Heart right ventricle (tissue), 16 donors: ENCODE measurements at regions not wholly inside any gene's neighbourhood (a gene's known extent, or its start where the extent isn't known, plus 50 kb on each side); places are given as distances from the start of the nearest gene placed in this dataset.
A peak's percentile ranks its signal among the peaks of the same experiment; 100 is the strongest.
"Not testable (repeated sequence)": the region's sequence is repeated elsewhere in the genome, so short reads cannot be mapped to it uniquely, and the experiment has no call there.

Experiments used
- ATAC-seq, 8 donors: fragments of 200-7000 bp; cut with Tn5 transposase; one replicate each; pipeline ENCODE4 v1.9.1; 2020; ENCODE audit warnings: mild to moderate bottlenecking in 8 of 8, moderate library complexity in 8 of 8, moderate number of reproducible peaks in 1 of 8
- DNase-seq, 2 donors: peaks; one replicate each; pipeline ENCODE4 v3.0.0-alpha.2; 2020
- H3K27ac ChIP-seq, 10 donors: fragments of 200-600 bp; sonication (generic) in 2 of 10; one replicate each; pipeline versions ENCODE4 v1.5.0 to v1.8.0; 2020 to 2022; ENCODE audit warnings: mild to moderate bottlenecking in 3 of 10
- H3K27me3 ChIP-seq, 7 donors: fragments of 200-600 bp; one replicate each; pipeline ENCODE4 v1.8.0; 2021 to 2022; ENCODE audit warnings: mild to moderate bottlenecking in 2 of 7
- H3K36me3 ChIP-seq, 9 donors: fragments of 200-600 bp; sonication (generic) in 1 of 9; one replicate each; pipeline versions ENCODE4 v1.5.0 to v1.8.0; 2020 to 2022; ENCODE audit warnings: mild to moderate bottlenecking in 2 of 9
- H3K4me1 ChIP-seq, 9 donors: fragments of 200-600 bp; sonication (generic) in 1 of 9; one replicate each; pipeline versions ENCODE4 v1.5.0 to v1.8.0; 2020 to 2022; ENCODE audit warnings: mild to moderate bottlenecking in 4 of 9
- H3K4me3 ChIP-seq, 10 donors: fragments of 200-600 bp; sonication (generic) in 2 of 10; one replicate each; pipeline versions ENCODE4 v1.5.0 to v1.8.0; 2020 to 2022; ENCODE audit warnings: mild to moderate bottlenecking in 7 of 10, moderate library complexity in 2 of 10
- H3K9me3 ChIP-seq, 11 donors: fragments of 200-600 bp in 10 of 11; sonication (generic) in 2 of 11; one replicate each; pipeline versions ENCODE4 v1.5.0 to v1.8.0; 2013 to 2022; ENCODE audit warnings: mild to moderate bottlenecking in 2 of 11, control low read depth in 1 of 11, moderate library complexity in 1 of 11
- WGBS, 2 donors: extraction: QIAGEN DNeasy Blood & Tissue Kit; methylation state at CpG; one replicate each; pipeline ENCODE4 v1.1.7; 2013; ENCODE audit warnings: inconsistent platforms in 1 of 2; 5-methylcytosine and 5-hydroxymethylcytosine counted together
- intact Hi-C, 10 donors: fragments of 100-400 bp; cut with DNase I; formaldehyde crosslinking; loops; one replicate each; pipeline versions ENCODE4 v1.11.1 to v1.14.2; 2022
- TF ChIP-seq, protein P1 (sequence below), 9 donors: fragments of 200-600 bp; sonication (generic) in 2 of 9; IDR thresholded peaks; one replicate each; pipeline versions ENCODE4 v1.5.0 to v1.8.0; 2021 to 2022; ENCODE audit warnings: antibody characterized with exemption in 9 of 9, mild to moderate bottlenecking in 5 of 9, moderate library complexity in 1 of 9
- donor health status: Arrhythmogenic right ventricular cardiomyopathy.
- donor health status: ischemic (EF 13 %, LVEDD 7.1; RV severe dilation, severe dysfunction).
- donor health status: healthy with polysubstance abuse.
- donor health status: DM: no; HTN: yes; CAD: no.
- donor health status: DM: no; HTN: no; CAD: no.
- donor health status: ischemic (EF 25% LVEDD 6.9; RV normal size, moderate dysfunction).
- donor health status: ischemic (EF 25% LVEDD 5.7; RV mildly dilated, moderate dysfunction).
- donor health status: healthy.
- donor health status: DM: yes; HTN: yes; CAD: no.
- donor health status: Ischemic cardiomyopathy.
- donor health status: ischemic (EF 35%, LVEDD 5.7; RV mildly dilated, moderate dysfunction).
- donor health status: nonischemic (EF 11% LVEDD 7.7; RV severe dilation, severe dysfunction).
- donor health status: DM: yes; HTN: yes; CAD: no.
- donor health status: PGD.
- donor health status: ischemic (EF 29% LVEDD 5.4; RV normal size, mild dysfunction).
- donor health status: nonischemic (EF 23%, LVEDD 6.1; RV moderate dilation, normal function).

DNA sequence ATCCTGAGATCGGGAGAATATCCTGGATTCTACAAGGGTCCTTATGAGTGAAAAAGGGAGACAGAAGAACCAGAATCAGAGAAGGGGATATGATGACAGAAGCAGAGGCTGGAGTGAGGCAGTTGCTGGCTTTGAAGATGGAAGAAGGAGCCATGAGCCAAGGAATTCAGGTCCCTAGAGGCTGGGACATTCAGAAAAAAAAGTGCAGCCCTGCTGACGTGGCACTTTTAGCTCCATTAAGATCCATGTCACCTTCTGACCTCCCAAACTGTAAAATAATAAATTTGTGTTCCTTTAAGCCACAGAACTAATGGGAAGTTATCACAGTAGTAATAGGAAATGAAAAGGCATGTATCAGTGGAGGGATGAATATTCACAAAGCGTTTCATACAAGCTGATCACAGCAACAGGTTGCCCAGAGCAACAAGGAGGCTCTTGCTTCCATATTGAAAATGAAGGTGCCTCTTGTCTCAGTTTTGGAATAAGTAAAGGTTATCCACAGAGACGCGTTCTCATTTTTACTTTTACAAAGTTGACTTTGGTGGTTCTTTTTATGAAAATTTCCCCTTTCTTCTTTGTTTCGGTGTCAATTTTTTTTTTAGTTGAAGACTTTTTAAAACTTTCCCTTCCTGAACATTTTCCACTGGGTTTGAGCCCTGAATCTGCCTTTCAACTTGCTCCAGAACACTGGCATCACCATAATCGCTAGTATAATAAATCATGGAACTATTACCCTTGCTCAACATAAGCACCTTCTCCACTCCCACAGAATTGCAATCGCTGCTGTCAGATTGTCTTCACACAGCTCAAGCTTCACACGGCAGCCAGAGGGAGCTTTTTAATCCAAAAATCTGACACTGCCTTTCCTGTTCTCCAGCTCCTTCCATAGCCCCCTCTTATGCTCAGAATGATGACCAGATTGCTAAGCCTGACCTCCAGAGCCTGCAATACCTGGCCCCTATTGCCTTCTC lies 127.6 kb upstream of the RBPJ start:
- Histone ChIP-seq H3K9me3 (no peaks in the 10 kb centered on the region), H3K4me1 (peaks cover 0 to 23% (median 0%) of the 10 kb centered on the region in 9 donors), H3K36me3 (no peaks in the 10 kb centered on the region), H3K27ac (no peak overlapping the region), H3K27me3 (peaks cover 0 to 4% (median 0%) of the 10 kb centered on the region in 7 donors), H3K4me3 (no peak overlapping the region)
- TF ChIP-seq, protein P1, sequence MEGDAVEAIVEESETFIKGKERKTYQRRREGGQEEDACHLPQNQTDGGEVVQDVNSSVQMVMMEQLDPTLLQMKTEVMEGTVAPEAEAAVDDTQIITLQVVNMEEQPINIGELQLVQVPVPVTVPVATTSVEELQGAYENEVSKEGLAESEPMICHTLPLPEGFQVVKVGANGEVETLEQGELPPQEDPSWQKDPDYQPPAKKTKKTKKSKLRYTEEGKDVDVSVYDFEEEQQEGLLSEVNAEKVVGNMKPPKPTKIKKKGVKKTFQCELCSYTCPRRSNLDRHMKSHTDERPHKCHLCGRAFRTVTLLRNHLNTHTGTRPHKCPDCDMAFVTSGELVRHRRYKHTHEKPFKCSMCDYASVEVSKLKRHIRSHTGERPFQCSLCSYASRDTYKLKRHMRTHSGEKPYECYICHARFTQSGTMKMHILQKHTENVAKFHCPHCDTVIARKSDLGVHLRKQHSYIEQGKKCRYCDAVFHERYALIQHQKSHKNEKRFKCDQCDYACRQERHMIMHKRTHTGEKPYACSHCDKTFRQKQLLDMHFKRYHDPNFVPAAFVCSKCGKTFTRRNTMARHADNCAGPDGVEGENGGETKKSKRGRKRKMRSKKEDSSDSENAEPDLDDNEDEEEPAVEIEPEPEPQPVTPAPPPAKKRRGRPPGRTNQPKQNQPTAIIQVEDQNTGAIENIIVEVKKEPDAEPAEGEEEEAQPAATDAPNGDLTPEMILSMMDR (IDR thresholded peaks at IDR 0.05) = no peak
- WGBS, 2 donors = 68 to 69% methylated on average over 9 of the region's 9 CpGs
- no peak for ATAC-seq
- intact Hi-C loops = no loop called here
- DNase-seq = no peak

DNA sequence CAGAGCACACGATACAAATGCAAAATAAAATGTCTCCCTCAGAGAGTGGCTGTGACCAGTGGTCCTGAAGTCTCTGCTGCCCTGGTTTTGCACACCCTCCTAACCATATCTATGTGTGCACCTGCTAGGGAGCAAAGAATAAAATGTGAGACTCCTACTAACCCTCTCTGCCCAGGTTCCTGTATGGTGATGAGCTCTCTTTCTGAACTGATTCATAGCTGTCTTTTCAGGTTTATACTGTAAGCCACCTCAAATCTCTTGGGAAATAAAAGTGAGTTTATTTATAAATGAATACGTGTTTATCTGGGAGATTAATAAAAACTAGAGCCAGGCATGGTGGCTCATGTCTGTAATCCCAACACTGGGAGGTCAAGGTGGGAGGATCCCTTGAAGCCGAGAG lies 126.0 kb upstream of the RBPJ start:
- no peak overlapping the region for H3K4me3 ChIP-seq
- WGBS, 2 donors = 84 to 94% methylated on average over 3 of the region's 3 CpGs
- no peak overlapping the region for H3K27ac ChIP-seq
- no peaks in the 10 kb centered on the region for H3K9me3 ChIP-seq
- no peak for ATAC-seq
- H3K4me1 ChIP-seq = peaks cover 0 to 31% (median 0%) of the 10 kb centered on the region in 9 donors
- DNase-seq = no peak
- intact Hi-C loops = no loop called here
- TF ChIP-seq, protein P1 (IDR thresholded peaks at IDR 0.05) = no peak
- peaks cover 0 to 9% (median 0%) of the 10 kb centered on the region in 7 donors for H3K27me3 ChIP-seq
- H3K36me3 ChIP-seq = no peaks in the 10 kb centered on the region

DNA sequence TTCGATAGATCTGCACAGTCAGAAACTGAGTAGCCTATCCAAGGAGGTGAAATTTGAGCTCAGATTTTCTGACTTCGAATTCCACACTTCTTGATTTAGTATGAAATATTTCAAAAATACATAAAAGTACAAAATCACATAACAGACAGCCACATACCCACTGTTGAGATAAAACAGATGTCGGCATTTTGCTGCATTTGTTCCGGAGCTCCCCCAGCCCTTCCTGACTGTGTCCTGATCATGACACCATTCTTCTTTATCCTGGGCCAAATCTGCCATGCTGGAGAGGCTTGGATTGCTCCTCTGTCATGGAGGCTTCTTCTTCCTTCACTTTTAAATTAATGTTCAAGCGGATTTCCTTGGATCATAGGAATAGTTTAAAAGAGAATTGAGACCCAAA lies 124.2 kb upstream of the RBPJ start:
- TF ChIP-seq, protein P1 (IDR thresholded peaks at IDR 0.05) = no peak
- Histone ChIP-seq H3K4me1 (peaks cover 0 to 31% (median 0%) of the 10 kb centered on the region in 9 donors), H3K27ac (peak overlapping the region in 1 of 10 donors; percentile 49), H3K9me3 (no peaks in the 10 kb centered on the region), H3K27me3 (peaks cover 0 to 9% (median 0%) of the 10 kb centered on the region in 7 donors), H3K4me3 (no peak overlapping the region), H3K36me3 (no peaks in the 10 kb centered on the region)
- DNase-seq (no peak), ATAC-seq (no peak)
- intact Hi-C loops = no loop called here
- 73 to 79% methylated on average over 5 of the region's 5 CpGs for WGBS, 2 donors

DNA sequence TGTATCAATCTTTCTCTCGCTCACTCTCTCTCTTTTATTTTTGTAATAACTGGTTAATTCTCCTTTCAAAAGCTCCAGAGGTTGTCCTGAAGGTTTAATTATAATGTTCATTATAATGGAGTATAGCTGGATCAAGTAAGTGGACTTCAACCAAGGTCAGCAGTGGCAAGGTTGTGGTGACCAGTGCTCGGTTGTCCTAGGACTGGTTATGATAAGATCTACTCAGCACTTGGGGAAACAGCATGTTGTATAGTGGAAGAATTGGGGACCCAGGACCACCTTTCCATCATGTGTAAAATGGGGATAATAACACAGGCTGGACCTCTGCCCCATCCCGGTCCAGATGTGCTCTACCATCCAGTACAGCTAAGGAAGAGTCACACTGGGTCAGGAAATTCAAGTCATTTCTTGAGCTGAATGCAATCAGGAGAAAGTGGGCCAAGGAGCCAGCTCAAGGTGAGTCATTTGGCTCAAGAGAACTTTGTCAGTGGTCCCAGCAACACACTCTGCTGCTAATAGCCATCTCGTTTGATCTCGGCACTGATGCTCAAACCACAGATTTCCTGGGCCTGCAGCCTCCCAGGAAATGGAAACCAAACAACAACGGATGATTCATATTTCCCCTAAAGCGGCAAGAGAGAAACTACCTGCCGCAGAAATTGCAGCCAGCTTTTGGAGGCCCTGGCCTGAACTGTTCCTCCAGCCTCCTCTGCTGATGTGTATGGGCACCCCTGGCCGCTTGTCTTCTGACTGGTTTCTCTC lies 123.6 kb upstream of the RBPJ start:
- peak in 2 of 8 donors; percentile 13 to 23 for ATAC-seq
- peaks cover 0 to 9% (median 0%) of the 10 kb centered on the region in 7 donors for H3K27me3 ChIP-seq
- intact Hi-C loops = no loop called here
- H3K36me3 ChIP-seq = no peaks in the 10 kb centered on the region
- TF ChIP-seq, protein P1 (IDR thresholded peaks at IDR 0.05) = no peak
- peaks cover 0 to 31% (median 0%) of the 10 kb centered on the region in 9 donors for H3K4me1 ChIP-seq
- H3K27ac ChIP-seq = peak overlapping the region in 1 of 10 donors; percentile 71
- no peaks in the 10 kb centered on the region for H3K9me3 ChIP-seq
- DNase-seq = no peak
- H3K4me3 ChIP-seq = no peak overlapping the region
- 79 to 80% methylated on average over 9 of the region's 9 CpGs for WGBS, 2 donors

DNA sequence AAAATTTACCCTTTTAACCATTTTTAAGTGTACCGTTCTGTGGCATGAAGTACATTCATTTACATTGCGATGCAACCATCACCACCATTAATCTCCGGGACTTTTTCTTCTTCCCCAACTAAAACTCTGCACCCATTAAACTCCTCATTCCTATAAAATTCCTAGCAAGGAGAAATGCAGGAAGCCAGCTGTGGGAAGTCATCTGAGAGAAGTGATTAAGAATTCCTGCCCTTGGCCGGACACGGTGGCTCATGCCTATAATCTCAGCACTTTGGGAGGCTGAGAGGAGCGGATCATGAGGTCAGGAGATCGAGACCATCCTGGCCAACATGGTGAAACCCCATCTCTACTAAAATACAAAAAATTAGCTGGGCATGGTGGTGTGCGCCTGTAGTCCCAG lies 121.9 kb upstream of the RBPJ start:
- DNase-seq, H3K27me3 ChIP-seq, H3K27ac ChIP-seq, intact Hi-C loops, ATAC-seq, H3K4me3 ChIP-seq, H3K36me3 ChIP-seq, H3K9me3 ChIP-seq: not testable (repeated sequence)
- peaks cover 0 to 39% (median 0%) of the 10 kb centered on the region in 9 donors for H3K4me1 ChIP-seq
- WGBS, 2 donors = 75 to 77% methylated on average over 8 of the region's 8 CpGs
